Medulla oblongata (tissue), 1 donor: ENCODE measurements at regions not wholly inside any gene's neighbourhood (a gene's known extent, or its start where the extent isn't known, plus 50 kb on each side); places are given as distances from the start of the nearest gene placed in this dataset.
"Not testable (repeated sequence)": the region's sequence is repeated elsewhere in the genome, so short reads cannot be mapped to it uniquely, and the experiment has no call there.

ENCODE experiments used
- DNase-seq: peaks from one replicate; pipeline ENCODE4 v3.0.0-alpha.2; 2015; ENCODE audit errors: extremely low spot score

DNA sequence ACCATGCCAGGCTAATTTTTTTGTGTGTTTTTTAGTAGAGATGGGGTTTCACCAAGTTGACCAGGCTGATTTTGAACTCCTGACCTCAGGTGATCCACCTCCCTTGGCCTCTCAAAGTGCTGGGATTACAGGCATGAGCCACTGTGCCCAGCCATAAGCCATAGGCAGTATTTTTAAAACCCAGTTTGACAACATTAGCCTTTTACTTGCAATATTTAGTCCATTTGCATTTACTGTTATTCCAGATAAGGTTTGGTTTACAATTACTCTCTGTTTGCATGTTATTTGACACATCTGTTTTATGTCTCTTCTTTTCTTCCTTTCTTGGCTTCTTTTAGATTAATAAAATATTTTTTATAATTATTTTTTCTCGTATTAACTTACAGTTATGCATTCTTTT is 83.6 kb upstream of the EPHB3 start:
- DNase-seq = no peak

DNA sequence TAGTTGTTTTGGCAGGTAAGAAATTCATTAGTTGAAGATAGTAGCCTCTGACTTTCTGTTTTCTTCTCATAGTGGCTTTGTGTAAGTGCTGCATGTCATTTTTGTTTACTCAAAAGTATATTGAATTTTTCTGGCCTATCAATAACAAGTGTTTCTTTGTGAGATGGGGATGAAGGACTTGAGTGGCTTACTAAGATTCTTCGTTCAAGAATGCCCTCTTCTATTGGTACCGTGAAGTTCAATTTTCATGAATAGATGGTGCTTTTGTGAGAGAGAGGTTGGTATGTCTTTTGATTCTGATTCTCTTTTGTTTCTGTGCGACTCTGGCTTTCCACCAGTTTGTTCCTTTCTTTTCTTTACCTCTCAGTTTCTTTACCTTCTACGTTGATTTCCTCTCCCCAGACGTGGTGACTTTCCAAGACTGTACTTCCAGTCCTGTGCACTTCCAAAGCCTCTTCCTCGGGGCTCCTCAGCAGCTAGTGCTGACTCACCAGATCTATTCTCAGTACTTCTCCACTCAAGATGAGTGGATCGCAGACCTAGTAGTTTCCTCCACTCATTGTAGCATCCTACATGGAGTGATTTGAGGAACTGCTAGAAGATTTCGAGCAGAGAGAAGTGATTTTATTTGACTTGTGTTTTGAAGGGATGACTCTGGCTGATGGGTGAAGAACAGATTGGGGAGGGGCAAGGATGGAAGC is 82.0 kb upstream of the EPHB3 start:
- peak; percentile 47 for DNase-seq

DNA sequence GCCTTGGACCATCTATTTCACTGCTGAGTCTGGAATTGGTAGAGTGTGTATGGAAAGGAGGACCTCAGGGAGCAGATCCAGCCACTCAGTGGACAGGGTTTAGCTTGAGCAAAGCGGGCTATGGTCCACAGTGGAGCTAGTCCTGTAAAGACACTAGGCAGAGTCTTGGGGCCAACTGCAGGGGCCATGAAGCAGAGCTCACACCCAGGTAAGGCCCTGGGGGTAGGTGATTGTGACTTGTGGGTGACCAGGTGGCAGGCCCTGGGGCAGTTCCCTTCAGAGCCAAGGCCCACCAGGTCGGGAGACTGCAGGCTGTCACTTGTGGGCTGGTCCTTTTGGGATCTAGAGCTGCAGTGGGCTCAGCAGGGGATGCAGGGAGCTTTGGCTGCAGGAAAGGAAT is 80.8 kb upstream of the EPHB3 start:
- no peak for DNase-seq

DNA sequence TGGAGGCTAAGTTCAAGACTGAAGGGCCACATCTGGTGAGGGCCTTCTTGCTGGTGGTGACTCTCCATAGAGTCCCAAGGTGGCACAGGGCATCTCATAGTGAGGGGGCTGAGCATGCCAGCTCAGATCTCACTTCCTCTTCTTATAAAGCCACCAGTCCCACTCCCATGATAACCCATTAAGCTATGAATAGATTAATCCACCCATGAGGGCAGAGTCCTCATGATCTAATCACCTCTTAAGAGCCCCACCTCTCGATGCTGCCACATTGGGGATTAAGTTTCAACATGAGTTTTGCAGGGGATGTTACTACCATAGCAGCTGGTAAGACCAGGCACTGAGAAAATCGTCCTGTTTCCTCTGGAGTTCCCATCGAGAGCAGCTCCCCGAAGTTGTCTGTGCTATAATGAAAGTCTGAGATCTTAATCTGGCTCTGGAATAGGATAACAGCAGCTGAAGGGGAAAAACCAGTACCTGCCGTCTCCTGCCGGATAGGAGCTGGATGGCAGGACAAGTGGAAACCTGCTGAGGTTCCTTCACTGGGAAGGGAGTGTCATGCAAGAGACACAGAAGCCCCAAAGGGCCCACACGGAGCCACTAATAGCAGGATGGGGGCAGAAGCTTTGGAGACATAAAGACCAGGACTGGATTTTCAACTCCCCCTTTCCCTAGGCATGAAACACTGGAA is 79.5 kb upstream of the EPHB3 start:
- DNase-seq = no peak

DNA sequence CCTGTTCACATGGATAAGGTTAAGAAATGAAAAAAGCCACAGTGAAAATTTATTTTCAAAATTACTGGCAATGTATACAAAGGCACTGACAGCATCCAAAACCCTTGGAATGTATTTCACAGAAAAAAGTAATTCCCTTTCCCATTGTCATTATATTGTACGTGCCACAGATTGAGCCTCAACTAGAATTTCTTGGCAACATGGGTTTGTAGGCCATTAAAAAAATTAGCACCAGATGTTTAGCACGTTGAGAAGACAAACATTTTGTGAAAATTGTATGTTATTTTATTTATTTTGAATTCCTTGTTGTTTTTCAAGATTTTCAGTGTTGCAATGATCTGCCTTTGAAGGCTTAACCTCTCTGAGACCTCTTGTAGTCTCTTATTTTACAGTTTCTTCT is 76.3 kb upstream of the EPHB3 start:
- no peak for DNase-seq

DNA sequence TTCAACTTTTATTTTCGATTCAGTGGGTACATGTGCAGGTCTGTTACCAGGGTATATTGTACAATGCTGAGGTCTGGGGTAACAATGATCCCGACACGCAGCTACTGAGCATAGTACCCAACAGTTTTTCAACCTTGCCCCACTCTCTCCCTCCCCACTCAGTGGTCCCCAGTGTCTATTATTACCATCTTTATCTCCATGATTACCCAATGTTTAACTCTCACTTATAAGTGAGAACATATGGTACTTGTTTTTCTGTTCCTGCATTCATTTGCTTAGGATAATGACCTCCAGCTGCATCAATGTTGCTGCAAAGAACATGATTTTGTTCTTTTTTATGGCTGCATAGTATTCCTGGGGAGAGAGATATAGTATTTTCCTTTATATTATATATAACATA is 75.7 kb upstream of the EPHB3 start:
- DNase-seq = no peak

DNA sequence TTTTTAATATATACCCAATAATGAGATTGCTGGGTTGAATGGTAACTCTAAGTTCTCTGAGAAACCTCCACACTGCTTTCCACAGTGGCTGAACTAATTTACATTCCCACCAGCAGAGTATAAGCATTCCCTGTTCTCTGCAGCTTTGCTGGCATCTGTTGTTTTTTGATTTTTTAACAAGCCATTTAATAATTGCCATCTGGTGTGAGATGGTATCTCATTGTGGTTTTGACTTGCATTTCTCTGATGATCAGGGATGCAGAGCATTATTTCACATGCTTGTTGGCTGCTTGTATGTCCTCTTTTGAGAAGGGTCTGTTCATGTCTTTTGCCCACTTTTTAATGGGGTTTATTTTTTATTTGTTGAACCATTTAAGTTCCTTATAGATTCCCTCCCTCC is 75.0 kb upstream of the EPHB3 start:
- DNase-seq = no peak

DNA sequence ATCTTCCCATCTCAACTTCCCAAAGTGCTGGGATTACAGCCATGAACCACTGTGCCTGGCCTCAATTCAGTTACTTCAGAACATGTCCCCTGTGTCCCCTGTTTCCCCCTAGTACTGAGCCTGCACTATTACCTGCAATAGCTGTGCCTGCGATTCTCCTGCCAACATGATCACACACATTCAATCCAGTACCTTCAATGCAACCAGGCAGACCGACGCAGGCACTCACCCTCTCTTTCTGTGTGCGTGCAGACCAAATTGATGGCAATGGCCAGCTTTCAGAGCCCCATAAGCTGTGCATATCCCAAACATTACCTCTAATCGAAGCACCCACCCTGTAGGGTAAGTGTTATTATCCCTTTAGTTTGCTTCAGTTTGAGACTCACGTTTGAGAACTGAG is 73.0 kb upstream of the EPHB3 start:
- DNase-seq = no peak

DNA sequence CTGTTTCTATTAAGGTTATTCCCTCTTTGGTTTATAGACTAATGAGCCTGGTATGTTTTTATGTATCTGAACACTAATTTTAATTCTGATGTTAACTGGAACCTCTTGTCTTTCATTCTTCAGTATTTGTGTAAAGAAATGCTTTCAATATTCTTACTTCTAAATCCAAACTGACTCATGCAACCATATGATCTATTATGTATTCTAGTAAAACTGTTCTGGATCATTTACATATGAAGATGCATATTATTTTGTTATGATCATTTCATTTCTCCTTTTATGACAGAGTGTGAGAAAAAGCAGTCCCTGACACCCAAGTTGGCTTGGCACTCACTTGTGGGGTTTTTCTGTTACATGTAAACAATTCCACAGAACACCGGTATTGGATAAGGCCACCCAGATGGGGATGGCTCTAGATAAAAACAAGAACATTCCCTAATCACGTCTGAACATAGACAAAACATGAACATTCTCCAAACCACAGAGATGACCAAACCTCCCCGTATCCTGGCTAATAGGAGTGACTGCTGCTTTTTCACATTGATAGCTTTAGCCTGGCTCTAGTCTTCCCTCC is 72.2 kb upstream of the EPHB3 start:
- DNase-seq = no peak

DNA sequence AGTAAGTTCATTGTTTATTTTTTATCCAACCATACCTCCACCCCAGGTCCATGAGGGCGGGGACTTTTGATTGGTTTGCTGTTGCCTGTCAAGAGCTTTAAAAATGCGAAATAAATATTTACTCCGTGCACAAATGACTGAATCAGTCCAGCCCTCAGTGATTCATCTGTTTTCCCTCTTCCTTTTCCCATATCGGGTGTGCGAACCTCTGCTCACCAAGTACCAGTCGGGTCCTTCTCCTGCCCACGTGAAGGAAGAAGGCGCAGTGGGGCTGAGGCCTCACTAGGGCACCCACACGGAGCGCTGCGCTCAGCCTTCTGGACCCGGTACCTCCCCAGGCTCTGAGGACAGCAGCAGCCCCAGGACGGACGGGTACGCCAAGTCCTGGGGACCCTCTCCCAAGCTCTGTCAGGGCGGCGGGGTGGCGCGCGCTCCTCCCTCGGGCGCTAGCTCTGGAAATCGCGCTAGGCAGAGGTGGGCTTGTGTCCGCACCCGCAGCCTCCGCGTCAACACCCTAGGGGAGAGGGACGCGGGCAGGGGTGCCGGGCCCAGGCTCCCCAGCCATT is 70.5 kb upstream of the EPHB3 start:
- no peak for DNase-seq

DNA sequence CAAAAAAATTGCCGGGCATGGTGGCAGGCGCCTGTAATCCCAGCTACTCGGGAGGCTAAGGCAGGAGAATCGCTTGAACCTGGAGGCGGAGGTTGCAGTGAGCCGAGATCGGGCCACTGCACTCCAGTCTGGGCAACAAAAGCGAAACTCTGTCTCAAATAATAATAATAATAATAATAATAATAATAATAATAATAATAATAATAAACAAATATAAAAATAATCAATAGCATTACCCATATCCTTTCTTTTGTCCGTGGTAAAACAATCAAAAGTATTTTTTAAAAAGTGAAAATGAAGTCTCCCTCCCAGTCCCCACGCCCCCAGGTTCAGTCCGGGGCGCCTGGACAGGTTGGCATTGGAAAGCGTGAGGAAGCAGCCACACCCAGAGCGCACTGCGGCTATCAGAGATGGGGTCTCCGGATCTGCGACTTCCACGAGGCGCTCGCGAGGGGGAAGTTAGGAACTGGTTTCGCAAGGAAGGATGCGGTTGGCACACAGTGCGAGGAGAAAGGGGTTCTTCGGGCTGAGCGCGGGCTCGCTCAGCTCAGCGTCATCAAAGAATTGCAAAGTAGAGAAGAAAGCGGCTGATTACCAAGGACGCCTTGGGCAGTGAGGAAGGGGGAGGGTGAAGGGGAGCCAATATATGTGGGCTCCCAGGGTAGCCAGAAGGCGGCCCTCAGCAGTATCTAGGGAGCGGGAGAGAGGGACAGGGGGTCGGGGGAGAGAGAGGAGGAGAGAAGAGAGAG is 69.5 kb upstream of the EPHB3 start:
- peak; percentile 17 for DNase-seq

DNA sequence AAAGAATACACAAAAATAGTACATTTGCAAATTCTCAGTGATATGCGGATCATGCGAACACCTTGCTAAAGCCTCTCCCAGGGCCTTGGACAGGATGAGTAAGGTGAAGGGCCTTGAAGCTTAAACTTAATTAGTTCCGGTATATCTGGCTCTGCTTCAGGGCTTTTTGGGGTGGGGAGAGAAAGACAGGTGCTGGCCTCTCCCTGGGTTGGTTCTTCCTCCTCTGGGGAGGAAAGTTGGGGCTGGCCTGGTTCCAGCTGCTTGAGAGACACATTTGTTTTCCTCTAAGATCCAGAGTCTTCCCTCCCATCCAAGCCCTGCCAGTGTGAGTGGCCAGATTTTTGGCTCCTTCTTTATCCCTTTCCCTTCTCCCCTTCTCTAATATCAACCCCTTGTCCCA is 64.7 kb upstream of the EPHB3 start:
- DNase-seq = no peak

DNA sequence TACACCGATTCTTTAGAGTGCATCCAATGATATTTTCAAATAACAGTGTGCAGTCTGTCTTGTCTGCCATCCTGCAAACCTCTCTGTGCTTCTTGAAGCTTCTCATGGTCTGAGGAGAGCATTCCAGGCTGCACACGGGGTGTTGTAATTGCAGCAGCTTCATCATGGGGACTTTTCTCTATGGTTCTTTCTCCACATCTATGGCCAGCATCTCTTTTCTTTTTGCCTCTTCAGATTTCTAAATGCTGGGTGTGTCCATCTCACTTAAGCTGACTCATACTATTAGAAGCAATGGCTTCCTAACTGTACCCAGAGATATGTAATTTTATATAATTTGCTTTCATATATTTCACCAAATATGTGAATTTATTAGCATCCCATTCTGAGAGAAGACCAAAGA is 63.8 kb upstream of the EPHB3 start:
- no peak for DNase-seq

DNA sequence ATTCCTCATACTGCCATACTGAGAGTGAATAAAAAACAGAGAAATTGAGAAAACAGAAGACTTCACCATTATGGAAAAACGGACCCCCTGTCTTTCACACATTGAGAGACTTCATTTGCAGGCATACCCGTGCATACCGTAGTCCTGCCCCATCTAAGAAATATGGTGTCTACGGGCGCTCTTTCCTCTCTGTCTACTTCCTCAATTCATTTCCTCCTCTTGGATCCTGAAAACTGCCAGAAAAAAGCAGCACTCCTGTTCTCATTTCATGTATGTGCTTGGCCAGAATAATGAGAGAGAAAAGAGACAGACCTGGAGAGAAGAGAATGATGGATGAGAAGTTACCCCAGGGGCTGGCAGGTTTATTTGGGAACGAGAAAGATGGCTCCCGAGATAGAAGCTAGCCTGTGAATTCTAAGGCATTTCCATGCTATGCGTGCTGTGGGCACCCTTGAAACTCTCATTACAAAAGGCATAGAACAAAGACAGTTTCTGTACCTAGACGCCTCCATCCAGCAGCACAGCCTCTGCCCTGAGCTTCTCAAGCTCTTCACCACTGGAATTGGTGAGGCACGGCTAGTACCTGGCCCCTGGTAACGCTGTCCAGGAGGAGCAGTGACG is 62.5 kb upstream of the EPHB3 start:
- peak; percentile 12 for DNase-seq

DNA sequence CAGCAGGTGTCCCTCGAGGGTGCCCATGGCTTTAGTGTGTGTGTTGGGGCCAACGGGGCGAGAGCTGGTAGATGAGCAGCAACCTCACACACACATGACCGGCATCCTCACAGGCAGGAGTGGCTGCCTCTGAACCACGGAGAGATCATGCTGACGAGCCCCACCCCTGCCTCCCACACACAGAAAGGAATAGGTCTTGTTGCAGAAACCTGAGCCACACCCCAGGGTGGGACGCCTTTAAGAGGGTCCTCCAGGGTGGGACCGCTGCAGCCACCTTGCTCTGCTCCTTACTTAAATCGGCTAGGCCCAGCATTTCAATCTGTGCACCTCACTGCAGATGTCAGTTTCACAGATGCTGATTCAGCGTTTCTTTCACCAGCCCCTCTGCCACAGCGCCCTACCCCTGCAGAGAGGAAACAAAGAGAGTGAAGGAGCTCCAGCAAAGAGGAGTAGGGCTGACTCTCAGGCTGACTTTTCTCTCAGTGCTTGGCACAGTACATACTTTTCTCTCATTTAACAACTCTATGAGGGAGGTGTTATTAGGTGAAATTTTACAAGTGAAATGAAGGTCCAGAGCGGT is 61.2 kb upstream of the EPHB3 start:
- DNase-seq = no peak

DNA sequence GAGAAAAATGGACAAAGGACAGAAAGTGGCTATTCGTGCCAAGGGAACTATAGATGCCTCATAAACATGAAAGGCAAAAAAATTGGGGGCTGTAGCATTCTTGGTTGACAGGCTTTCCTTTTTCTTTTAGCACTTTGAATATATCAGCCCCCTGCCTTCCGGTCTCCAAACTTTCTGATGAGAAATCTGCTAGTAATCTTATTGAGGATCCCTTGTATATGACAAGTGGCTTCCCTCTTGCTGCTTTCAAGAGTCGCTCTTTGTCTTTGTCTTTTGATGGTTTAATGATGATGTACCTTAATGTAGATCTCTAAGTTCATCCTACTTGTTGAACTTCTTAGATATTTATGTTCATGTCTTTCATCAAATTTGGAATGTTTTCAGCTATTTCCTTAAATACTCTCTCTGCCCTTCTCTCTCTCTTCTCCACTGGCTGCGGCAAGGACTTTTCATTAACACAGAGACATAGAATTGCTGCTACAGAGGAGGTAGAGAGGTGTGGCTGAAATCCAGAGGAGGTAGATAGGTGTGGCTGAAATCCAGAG is 59.4 kb upstream of the EPHB3 start:
- DNase-seq = no peak

DNA sequence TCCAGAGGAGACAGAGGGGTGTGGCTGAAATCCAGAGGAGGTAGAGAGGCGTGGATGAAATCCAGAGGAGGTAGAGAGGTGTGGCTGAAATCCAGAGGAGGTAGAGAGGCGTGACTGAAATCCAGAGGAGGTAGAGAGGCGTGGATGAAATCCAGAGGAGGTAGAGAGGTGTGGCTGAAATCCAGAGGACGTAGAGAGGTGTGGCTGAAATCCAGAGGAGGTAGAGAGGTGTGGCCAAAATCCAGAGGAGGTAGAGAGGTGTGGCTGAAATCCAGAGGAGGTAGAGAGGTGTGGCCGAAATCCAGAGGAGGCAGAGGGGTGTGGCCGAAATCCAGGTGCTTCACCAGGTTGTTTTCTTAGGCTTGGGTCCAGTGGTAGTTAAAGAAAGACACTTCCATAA is 58.7 kb upstream of the EPHB3 start:
- not testable (repeated sequence) for DNase-seq

DNA sequence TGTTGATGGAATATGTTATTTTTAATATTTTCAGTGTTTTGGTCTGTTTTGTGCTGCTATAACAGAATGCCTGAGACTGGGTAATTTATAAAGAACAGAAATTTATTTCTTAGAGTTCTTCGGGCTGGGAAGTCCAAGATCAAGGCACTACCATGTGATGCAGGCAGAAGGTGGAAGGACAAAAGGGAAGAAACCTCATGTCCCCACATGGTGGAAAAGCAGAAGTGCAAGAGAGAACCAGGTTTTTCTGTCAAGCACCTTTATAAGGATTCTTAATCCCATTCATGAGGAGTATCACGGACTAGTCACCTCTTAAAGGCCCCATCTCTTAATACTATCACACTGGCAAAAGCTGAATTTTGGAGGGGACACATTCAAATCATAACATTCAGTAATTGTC is 57.9 kb upstream of the EPHB3 start:
- DNase-seq = no peak

DNA sequence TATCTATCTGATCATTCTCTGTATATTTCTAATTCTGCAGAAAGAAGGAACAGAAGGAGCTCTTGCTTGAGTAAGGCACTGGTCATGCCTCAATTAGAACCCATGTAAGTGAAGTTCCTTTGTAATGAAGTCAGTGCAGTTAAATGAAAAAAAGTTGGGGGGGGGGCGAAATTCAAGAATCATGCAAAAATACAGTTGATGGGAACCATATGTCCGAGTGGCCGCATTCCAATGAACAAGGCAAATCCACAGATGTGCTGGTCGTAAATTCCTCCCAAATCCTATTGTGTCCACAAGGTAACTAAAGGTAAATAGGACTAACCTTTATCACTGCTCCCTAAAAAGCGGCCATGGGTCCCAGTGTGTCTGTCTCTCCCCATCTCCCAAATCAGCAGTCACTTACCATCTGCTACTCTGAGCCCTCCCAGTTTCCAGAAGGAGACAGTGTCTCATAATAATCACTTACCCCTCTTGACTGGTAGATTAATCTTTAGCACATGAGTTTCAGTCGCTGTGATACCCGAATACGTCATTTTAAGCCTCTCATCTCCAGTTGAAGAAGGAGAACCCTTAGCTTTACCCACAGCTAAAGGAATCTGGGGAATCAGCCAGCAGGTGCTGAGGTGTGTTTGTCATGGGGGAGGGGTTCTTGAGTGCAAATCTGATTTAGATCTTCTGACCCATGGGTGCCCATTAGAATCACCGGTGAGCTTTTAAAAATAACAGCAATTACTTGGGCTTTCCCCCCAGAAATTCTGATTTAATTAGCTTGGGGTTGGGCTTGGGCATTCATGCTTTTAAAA is 56.3 kb upstream of the EPHB3 start:
- DNase-seq = no peak

DNA sequence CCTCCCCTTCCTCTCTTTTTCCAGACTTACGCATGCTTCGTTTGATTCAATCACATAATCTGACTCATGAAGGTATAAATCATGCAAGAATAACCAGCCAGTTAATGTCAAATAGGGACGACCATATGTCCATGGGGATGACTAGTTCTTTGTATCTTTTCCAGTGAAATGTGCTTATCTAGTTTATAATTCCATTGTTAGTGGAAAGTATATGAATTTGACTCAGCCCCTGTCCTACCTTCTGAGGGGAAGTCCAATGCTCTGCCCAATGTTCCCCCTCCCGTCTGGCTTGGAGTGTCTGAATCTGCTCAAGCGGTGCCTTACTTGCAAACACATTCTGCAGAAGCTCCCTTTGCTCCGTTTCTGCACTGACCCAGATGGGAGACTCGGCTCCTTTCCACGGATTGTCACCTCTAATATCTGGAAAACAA is 55.0 kb upstream of the EPHB3 start:
- DNase-seq = no peak
